ENCODE measurements at regions not wholly inside any gene's neighbourhood (a gene's known extent, or its start where the extent isn't known, plus 50 kb on each side); places are given as distances from the start of the nearest gene placed in this dataset.
A peak's percentile ranks its signal among the peaks of the same experiment; 100 is the strongest.
"Not testable (repeated sequence)": the region's sequence is repeated elsewhere in the genome, so short reads cannot be mapped to it uniquely, and the experiment has no call there.

DNA sequence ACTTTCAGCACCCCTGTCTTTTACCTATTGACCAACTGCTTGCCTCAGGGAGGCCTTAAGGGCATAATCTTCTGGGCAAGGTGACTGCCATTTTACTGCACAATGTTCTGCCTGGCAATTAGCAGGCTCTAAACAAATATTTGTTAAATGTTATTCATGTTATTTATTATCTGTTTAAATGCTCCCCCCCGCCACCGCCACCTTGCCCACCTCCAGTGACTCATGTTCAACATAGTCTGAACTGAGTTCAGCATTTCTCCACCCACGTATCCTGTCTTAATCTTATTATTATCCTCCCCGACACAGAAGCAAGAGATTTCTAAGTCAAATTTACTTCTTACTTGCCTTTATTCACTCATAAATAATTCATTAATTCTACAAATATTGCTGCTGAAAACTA is 144.8 kb downstream of the LIG4 start:
- H3K9me3 ChIP-seq = peaks cover 0 to 30% (median 15%) of the 10 kb centered on the region in 4 donors
- no peaks in the 10 kb centered on the region for H3K4me1 ChIP-seq
- no peaks in the 10 kb centered on the region for H3K27me3 ChIP-seq
- TF ChIP-seq POLR2AphosphoS5 (IDR thresholded peaks at IDR 0.05) = no peak
- no peak for TF ChIP-seq CTCF (IDR thresholded peaks at IDR 0.05)
- TF ChIP-seq POLR2A (IDR thresholded peaks at IDR 0.05) = no peak
- TF ChIP-seq EP300 (IDR thresholded peaks at IDR 0.05) = no peak
- 68 to 82% (median 71%) methylated on average over 4 of the region's 4 CpGs for WGBS, 5 donors
- no peak overlapping the region for H3K4me3 ChIP-seq
- H3K27ac ChIP-seq = peak overlapping the region in 1 of 5 donors; percentile 53
- no peaks in the 10 kb centered on the region for H3K36me3 ChIP-seq
- intact Hi-C loops (cut with DNase I; ENCODE audit: low total_unique reads) = no loop called here
- DNase-seq = no peak

GRCh38 chr13:108069521-108070210 is 145.7 kb downstream of the LIG4 start:
- Histone ChIP-seq H3K36me3 (no peaks in the 10 kb centered on the region), H3K9me3 (peaks cover 0 to 30% (median 15%) of the 10 kb centered on the region in 4 donors), H3K27me3 (no peaks in the 10 kb centered on the region), H3K27ac (peak overlapping the region in 1 of 5 donors; percentile 53), H3K4me1 (no peaks in the 10 kb centered on the region), H3K4me3 (no peak overlapping the region)
- TF ChIP-seq CTCF (IDR thresholded peaks at IDR 0.05) = no peak
- TF ChIP-seq EP300 (IDR thresholded peaks at IDR 0.05) = no peak
- TF ChIP-seq POLR2A (IDR thresholded peaks at IDR 0.05) = no peak
- no peak for TF ChIP-seq POLR2AphosphoS5 (IDR thresholded peaks at IDR 0.05)
- 38 to 68% (median 65%) methylated on average over 4 of the region's 4 CpGs for WGBS, 5 donors
- intact Hi-C loops (cut with DNase I; ENCODE audit: low total_unique reads) = no loop called here
- DNase-seq = peak in 1 of 2 donors; percentile 34

GRCh38 chr13:108064372-108064771 is 151.0 kb downstream of the LIG4 start:
- H3K36me3 ChIP-seq; intact Hi-C loops (cut with DNase I; ENCODE audit: low total_unique reads); DNase-seq; H3K4me1 ChIP-seq; H3K27ac ChIP-seq; H3K4me3 ChIP-seq; H3K27me3 ChIP-seq: not testable (repeated sequence)
- peaks cover 0 to 19% (median 10%) of the 10 kb centered on the region in 4 donors for H3K9me3 ChIP-seq
- WGBS, 5 donors = 49 to 65% (median 63%) methylated on average over 1 of the region's 1 CpG

- Histone ChIP-seq H3K4me1 (no peaks in the 10 kb centered on the region), H3K27ac (no peak overlapping the region), H3K36me3 (no peaks in the 10 kb centered on the region), H3K4me3 (no peak overlapping the region), H3K9me3 (no peaks in the 10 kb centered on the region), H3K27me3 (no peaks in the 10 kb centered on the region)
- no peak for DNase-seq
- WGBS, 5 donors = 76 to 89% (median 88%) methylated on average over 6 of the region's 6 CpGs
- TF ChIP-seq POLR2A (IDR thresholded peaks at IDR 0.05) (no peak), CTCF (IDR thresholded peaks at IDR 0.05) (no peak), POLR2AphosphoS5 (IDR thresholded peaks at IDR 0.05) (no peak), EP300 (IDR thresholded peaks at IDR 0.05) (no peak)
- intact Hi-C loops (cut with DNase I; ENCODE audit: low total_unique reads) = no loop called here
Observed at GRCh38 chr13:108060111-108060510, 155.2 kb downstream of the LIG4 start.

DNA sequence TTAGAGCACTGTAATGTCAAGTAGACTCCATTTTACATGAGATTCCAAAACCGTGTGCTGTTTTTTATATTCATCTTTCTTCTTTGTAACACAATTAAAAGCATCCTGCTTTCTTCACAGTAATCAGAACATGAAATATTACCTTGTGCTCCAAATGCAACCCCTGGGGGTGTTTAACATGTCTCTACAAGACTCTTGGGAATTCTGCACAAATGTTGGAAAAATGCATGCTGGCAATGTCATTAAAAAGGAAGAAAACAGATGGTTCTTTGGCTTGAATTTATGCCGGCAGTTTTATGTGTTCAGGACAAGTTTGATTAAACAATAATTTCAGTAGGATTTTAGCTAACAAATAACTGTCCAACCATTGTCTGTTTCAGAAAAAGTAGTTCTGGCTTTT is 159.1 kb downstream of the LIG4 start:
- 60 to 71% (median 65%) methylated on average over 2 of the region's 2 CpGs for whole genome bisulfite sequencing, 5 donors

More for the DNA sequence above, 159.1 kb downstream of the LIG4 start:
- no peak overlapping the region for H3K4me3 ChIP-seq
- H3K27ac ChIP-seq = no peak overlapping the region
- H3K36me3 ChIP-seq = no peaks in the 10 kb centered on the region
- no peaks in the 10 kb centered on the region for H3K27me3 ChIP-seq
- no peaks in the 10 kb centered on the region for H3K9me3 ChIP-seq
- no peak for DNase-seq
- intact Hi-C loops (cut with DNase I; ENCODE audit: low total_unique reads) = no loop called here
- H3K4me1 ChIP-seq = no peaks in the 10 kb centered on the region
- TF ChIP-seq POLR2AphosphoS5 (IDR thresholded peaks at IDR 0.05) (no peak), CTCF (IDR thresholded peaks at IDR 0.05) (no peak), POLR2A (IDR thresholded peaks at IDR 0.05) (no peak), EP300 (IDR thresholded peaks at IDR 0.05) (no peak)
